ENCODE measurements at regions not wholly inside any gene's neighbourhood (a gene's known extent, or its start where the extent isn't known, plus 50 kb on each side); places are given as distances from the start of the nearest gene placed in this dataset.

DNA sequence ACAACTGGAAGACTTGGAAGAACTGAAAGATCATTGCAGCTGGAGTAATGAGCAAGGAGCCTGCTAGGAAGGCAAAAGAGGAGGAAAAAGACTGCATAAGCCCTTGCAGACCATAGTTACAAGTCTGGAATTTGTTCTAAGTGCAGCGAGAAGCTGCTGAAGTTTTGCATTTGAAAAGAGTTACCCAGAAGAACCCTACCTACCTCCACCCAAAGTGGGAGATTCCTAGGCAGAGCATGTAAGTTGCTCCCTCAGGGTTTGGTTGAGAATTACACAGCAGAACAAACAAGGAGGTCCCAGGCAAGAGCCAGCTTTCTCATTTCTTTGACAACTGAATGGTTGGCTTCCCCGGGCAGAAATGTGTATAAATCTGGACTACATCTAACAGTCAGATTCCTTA is 118.7 kb upstream of the NUDT7 start:
- H3K27ac ChIP-seq = no peak overlapping the region
- no peak for TF ChIP-seq POLR2A (IDR thresholded peaks at IDR 0.05)
- TF ChIP-seq POLR2AphosphoS5 (IDR thresholded peaks at IDR 0.05) = no peak
- TF ChIP-seq, protein P1, sequence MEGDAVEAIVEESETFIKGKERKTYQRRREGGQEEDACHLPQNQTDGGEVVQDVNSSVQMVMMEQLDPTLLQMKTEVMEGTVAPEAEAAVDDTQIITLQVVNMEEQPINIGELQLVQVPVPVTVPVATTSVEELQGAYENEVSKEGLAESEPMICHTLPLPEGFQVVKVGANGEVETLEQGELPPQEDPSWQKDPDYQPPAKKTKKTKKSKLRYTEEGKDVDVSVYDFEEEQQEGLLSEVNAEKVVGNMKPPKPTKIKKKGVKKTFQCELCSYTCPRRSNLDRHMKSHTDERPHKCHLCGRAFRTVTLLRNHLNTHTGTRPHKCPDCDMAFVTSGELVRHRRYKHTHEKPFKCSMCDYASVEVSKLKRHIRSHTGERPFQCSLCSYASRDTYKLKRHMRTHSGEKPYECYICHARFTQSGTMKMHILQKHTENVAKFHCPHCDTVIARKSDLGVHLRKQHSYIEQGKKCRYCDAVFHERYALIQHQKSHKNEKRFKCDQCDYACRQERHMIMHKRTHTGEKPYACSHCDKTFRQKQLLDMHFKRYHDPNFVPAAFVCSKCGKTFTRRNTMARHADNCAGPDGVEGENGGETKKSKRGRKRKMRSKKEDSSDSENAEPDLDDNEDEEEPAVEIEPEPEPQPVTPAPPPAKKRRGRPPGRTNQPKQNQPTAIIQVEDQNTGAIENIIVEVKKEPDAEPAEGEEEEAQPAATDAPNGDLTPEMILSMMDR (IDR thresholded peaks at IDR 0.05) = no peak
- no peak for TF ChIP-seq EP300 (IDR thresholded peaks at IDR 0.05; ENCODE audit: low read depth)
- in situ Hi-C loops (cut with MboI; ENCODE audit: low pct_ligation_motif_present in 1 of 4, low pct_unique_long_range_greater_than_20kb in 1 of 4, low sequenced_read_pairs in 3 of 4) = no loop called here
- H3K9me3 ChIP-seq = no peaks in the 10 kb centered on the region
- no peak for DNase-seq
- H3K4me3 ChIP-seq = no peak overlapping the region
- no peaks in the 10 kb centered on the region for H3K27me3 ChIP-seq
- intact Hi-C loops (cut with DNase I; ENCODE audit: low total_unique reads) = no loop called here
- H3K36me3 ChIP-seq = no peaks in the 10 kb centered on the region
- H3K4me1 ChIP-seq = no peaks in the 10 kb centered on the region
- WGBS, 2 donors (ENCODE audit: low coverage in 1 of 2) = 59 to 65% methylated on average over 2 of the region's 2 CpGs

DNA sequence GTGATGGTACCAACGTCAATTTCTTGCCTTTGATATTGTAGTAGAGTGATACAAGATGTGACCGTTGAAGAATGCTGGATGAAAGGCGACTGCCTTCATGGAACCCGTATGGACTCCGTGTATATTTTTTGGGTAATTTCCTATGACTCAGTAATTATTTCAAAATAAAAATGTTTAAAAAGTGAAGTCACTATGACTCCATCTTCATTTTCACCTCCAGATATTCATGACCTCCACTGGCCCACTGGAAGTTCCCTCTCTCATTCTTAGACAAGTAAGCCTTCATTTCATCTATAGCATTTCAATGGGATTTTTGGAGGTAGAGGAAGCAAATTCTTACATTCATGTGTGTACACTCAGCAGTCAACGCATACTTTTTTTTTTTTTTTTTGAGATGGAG is 111.8 kb upstream of the NUDT7 start:
- in situ Hi-C loops (cut with MboI; ENCODE audit: low pct_ligation_motif_present in 1 of 4, low pct_unique_long_range_greater_than_20kb in 1 of 4, low sequenced_read_pairs in 3 of 4) (no loop called here), intact Hi-C loops (cut with DNase I; ENCODE audit: low total_unique reads) (no loop called here)
- Histone ChIP-seq H3K4me1 (no peaks in the 10 kb centered on the region), H3K9me3 (no peaks in the 10 kb centered on the region), H3K27me3 (no peaks in the 10 kb centered on the region), H3K4me3 (no peak overlapping the region), H3K27ac (no peak overlapping the region), H3K36me3 (no peaks in the 10 kb centered on the region)
- WGBS, 2 donors (ENCODE audit: low coverage in 1 of 2) = 73 to 83% methylated on average over 5 to 6 of the region's 6 CpGs
- no peak for DNase-seq
- TF ChIP-seq POLR2AphosphoS5 (IDR thresholded peaks at IDR 0.05) = no peak
- TF ChIP-seq, protein P1 (IDR thresholded peaks at IDR 0.05) = no peak

DNA sequence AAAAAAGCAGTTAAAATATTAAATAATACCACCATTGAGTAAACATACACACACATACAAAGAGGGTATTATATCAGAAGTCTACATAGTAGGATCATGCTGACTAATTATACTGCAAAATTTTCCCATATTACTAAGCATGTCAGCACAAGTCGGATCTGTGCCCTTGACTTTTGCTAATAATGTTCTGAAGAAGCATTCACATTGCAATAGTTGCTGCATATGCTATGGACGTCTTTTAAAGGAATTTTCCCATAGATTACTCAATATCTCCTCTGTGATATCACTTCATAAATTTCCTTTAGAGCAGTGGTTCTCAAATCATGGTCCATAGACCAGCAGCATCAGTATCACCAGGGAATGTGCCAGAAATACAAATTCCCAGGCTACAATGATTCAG is 110.9 kb upstream of the NUDT7 start:
- intact Hi-C loops (cut with DNase I; ENCODE audit: low total_unique reads) (no loop called here), in situ Hi-C loops (cut with MboI; ENCODE audit: low pct_ligation_motif_present in 1 of 4, low pct_unique_long_range_greater_than_20kb in 1 of 4, low sequenced_read_pairs in 3 of 4) (no loop called here)
- Histone ChIP-seq H3K9me3 (no peaks in the 10 kb centered on the region), H3K4me1 (no peaks in the 10 kb centered on the region), H3K27me3 (no peaks in the 10 kb centered on the region), H3K4me3 (no peak overlapping the region), H3K36me3 (no peaks in the 10 kb centered on the region), H3K27ac (no peak overlapping the region)
- TF ChIP-seq POLR2AphosphoS5 (IDR thresholded peaks at IDR 0.05) = no peak
- TF ChIP-seq POLR2A (IDR thresholded peaks at IDR 0.05) = no peak
- TF ChIP-seq EP300 (IDR thresholded peaks at IDR 0.05; ENCODE audit: low read depth) = no peak
- TF ChIP-seq, protein P1 (IDR thresholded peaks at IDR 0.05) = no peak
- 43 to 54% methylated on average over 2 of the region's 2 CpGs for WGBS, 2 donors (ENCODE audit: low coverage in 1 of 2)
- DNase-seq = no peak

DNA sequence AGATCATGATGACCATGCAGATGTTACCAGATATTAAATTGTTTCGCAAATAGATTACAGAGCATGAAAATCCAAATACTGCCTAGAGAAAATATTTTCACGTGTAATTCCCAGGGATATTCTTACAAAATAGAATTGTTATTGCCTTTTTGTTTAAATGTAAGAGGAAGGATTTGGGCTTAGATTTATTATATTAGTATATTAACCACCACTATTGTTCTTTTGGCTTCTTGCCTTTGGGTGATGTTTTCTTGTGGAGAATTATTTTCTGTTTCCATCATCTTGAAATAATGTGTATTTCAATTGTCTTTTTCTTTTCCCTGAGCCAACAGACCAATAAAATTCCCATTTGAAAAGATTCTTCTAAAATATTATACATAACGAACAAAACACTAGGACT is 109.7 kb upstream of the NUDT7 start:
- no peaks in the 10 kb centered on the region for H3K27me3 ChIP-seq
- in situ Hi-C loops (cut with MboI; ENCODE audit: low pct_ligation_motif_present in 1 of 4, low pct_unique_long_range_greater_than_20kb in 1 of 4, low sequenced_read_pairs in 3 of 4) = no loop called here
- H3K27ac ChIP-seq = no peak overlapping the region
- no peak overlapping the region for H3K4me3 ChIP-seq
- WGBS, 2 donors (ENCODE audit: low coverage in 1 of 2) = 61 to 68% methylated on average over 3 of the region's 3 CpGs
- no peaks in the 10 kb centered on the region for H3K4me1 ChIP-seq
- no peak for TF ChIP-seq POLR2A (IDR thresholded peaks at IDR 0.05)
- TF ChIP-seq POLR2AphosphoS5 (IDR thresholded peaks at IDR 0.05) = no peak
- TF ChIP-seq, protein P1 (IDR thresholded peaks at IDR 0.05) = no peak
- no peak for TF ChIP-seq EP300 (IDR thresholded peaks at IDR 0.05; ENCODE audit: low read depth)
- DNase-seq = no peak
- no peaks in the 10 kb centered on the region for H3K9me3 ChIP-seq
- intact Hi-C loops (cut with DNase I; ENCODE audit: low total_unique reads) = no loop called here
- H3K36me3 ChIP-seq = no peaks in the 10 kb centered on the region

Measured in transverse colon (tissue), 4 donors.